NCI-H526 treated with DMSO at 0.1 percent for 48 hours (cell line): ENCODE measurements at regions not wholly inside any gene's neighbourhood (a gene's known extent, or its start where the extent isn't known, plus 50 kb on each side); places are given as distances from the start of the nearest gene placed in this dataset.

Experiments
- DNase-seq: peaks from one replicate; lab custom pipeline; 2025; lab: John Stamatoyannopoulos, UW

GRCh38 chr15:85889956-85890619, 95.4 kb upstream of the KLHL25 start:
- no peak for DNase-seq

GRCh38 chr15:85890620-85890980, 95.9 kb upstream of the KLHL25 start:
- DNase-seq, result no peak

- no peak for DNase-seq
Observed at GRCh38 chr15:85891470-85891869, 96.7 kb upstream of the KLHL25 start.

GRCh38 chr15:85892232-85892631, 97.5 kb upstream of the KLHL25 start:
- no peak for DNase-seq

- no peak for DNase-seq
Observed at GRCh38 chr15:85897207-85897894, 102.6 kb upstream of the KLHL25 start.

GRCh38 chr15:85897895-85898717, 103.4 kb upstream of the KLHL25 start:
- DNase-seq, result no peak

GRCh38 chr15:85899927-85900326, 105.2 kb upstream of the KLHL25 start:
- no peak for DNase-seq

GRCh38 chr15:85905751-85906450, 111.2 kb upstream of the KLHL25 start:
- no peak for DNase-seq

- DNase-seq, result no peak
Observed at GRCh38 chr15:85906640-85907039, 111.9 kb upstream of the KLHL25 start.

GRCh38 chr15:85910834-85911233, 116.1 kb upstream of the KLHL25 start:
- DNase-seq, result peak; percentile 97

- peak; percentile 75 for DNase-seq
Observed at GRCh38 chr15:85913461-85913860, 118.7 kb upstream of the KLHL25 start.

GRCh38 chr15:85920956-85921355, 126.2 kb upstream of the KLHL25 start:
- no peak for DNase-seq

GRCh38 chr15:85924088-85924487, 129.4 kb upstream of the KLHL25 start:
- no peak for DNase-seq

GRCh38 chr15:85925649-85926237, 131.0 kb upstream of the KLHL25 start:
- no peak for DNase-seq

GRCh38 chr15:85926834-85927233, 132.1 kb upstream of the KLHL25 start:
- DNase-seq, result no peak

- no peak for DNase-seq
Observed at GRCh38 chr15:85927931-85928537, 133.3 kb upstream of the KLHL25 start.

- no peak for DNase-seq
Observed at GRCh38 chr15:85929786-85930185, 135.1 kb upstream of the KLHL25 start.

GRCh38 chr15:85932391-85932790, 137.7 kb upstream of the KLHL25 start:
- no peak for DNase-seq

- DNase-seq, result no peak
Observed at GRCh38 chr15:85934691-85935090, 140.0 kb upstream of the KLHL25 start.

- DNase-seq, result no peak
Observed at GRCh38 chr15:85935182-85935581, 140.5 kb upstream of the KLHL25 start.

- no peak for DNase-seq
Observed at GRCh38 chr15:85937661-85938060, 142.0 kb upstream of the AGBL1 start.
